Peyer's patch (tissue), 4 donors: ENCODE measurements at regions not wholly inside any gene's neighbourhood (a gene's known extent, or its start where the extent isn't known, plus 50 kb on each side); places are given as distances from the start of the nearest gene placed in this dataset.

ENCODE experiments used
- DNase-seq, 3 donors: peaks; one replicate each; pipeline ENCODE4 v3.0.0-alpha.2; 2017 to 2019
- H3K27ac ChIP-seq, 4 donors: fragments of 200-600 bp; sonication (generic); one replicate each; pipeline ENCODE4 v1.5.1; 2016 to 2019
- H3K27me3 ChIP-seq, 2 donors: fragments of 200-600 bp; sonication (generic); one replicate each; pipeline ENCODE4 v1.5.1; 2019
- H3K36me3 ChIP-seq, 3 donors: fragments of 200-600 bp; sonication (generic); one replicate each; pipeline ENCODE4 v1.5.1; 2016 to 2019
- H3K4me1 ChIP-seq, 4 donors: fragments of 200-600 bp; sonication (generic); one replicate each; pipeline ENCODE4 v1.5.1; 2016 to 2019
- H3K4me3 ChIP-seq, 4 donors: fragments of 200-600 bp; sonication (generic); 1 replicate in 3 of 4; 2 replicates in 1 of 4; pipeline ENCODE4 v1.5.1; 2016 to 2019; ENCODE audit warnings: mild to moderate bottlenecking in 1 of 4
- H3K9me3 ChIP-seq, 4 donors: fragments of 200-600 bp; sonication (generic); one replicate each; pipeline ENCODE4 v1.5.1; 2016 to 2019; ENCODE audit warnings: mild to moderate bottlenecking in 1 of 4
- CTCF ChIP-seq, 6 experiments: fragments of 450-650 bp in 4 of 6; fragments of 200-600 bp in 2 of 6; sonication (generic) in 1 of 6; IDR thresholded peaks; one replicate each; pipeline ENCODE4 v1.5.1; 2017 to 2019; ENCODE audit warnings: antibody characterized with exemption in 6 of 6, mild to moderate bottlenecking in 3 of 6, moderate library complexity in 1 of 6
- POLR2A ChIP-seq, 2 donors: fragments of 450-650 bp; IDR thresholded peaks; one replicate each; pipeline ENCODE4 v1.5.1; 2017; ENCODE audit warnings: antibody characterized with exemption in 2 of 2, mild to moderate bottlenecking in 2 of 2, moderate library complexity in 2 of 2

DNA sequence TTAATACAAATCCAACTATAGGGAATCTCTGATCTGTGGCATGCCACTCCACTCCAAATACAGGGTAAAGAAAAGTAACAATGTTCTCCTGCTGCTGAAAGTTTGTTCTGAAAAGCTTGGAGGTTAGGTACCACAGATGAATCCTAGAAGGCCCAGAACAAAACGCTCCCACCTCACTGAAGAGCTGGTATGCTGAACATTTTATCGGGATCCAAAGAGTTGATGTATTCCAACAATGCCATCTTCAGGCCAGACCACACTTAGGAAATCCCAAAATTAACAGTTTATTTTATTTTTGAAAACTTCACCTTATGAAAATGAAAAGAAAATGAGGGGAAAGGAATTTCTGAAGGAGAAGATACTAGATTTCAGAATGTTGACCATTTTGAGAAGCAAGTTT lies 145.1 kb upstream of the CDH19 start:
- Histone ChIP-seq H3K27ac (no peak overlapping the region), H3K4me3 (no peak overlapping the region), H3K27me3 (no peaks in the 10 kb centered on the region), H3K9me3 (no peaks in the 10 kb centered on the region), H3K4me1 (no peaks in the 10 kb centered on the region), H3K36me3 (no peaks in the 10 kb centered on the region)
- no peak for DNase-seq
- TF ChIP-seq POLR2A (IDR thresholded peaks at IDR 0.05) = no peak
- peak in 1 of 6 experiments; percentile 23 for TF ChIP-seq CTCF (IDR thresholded peaks at IDR 0.05)

DNA sequence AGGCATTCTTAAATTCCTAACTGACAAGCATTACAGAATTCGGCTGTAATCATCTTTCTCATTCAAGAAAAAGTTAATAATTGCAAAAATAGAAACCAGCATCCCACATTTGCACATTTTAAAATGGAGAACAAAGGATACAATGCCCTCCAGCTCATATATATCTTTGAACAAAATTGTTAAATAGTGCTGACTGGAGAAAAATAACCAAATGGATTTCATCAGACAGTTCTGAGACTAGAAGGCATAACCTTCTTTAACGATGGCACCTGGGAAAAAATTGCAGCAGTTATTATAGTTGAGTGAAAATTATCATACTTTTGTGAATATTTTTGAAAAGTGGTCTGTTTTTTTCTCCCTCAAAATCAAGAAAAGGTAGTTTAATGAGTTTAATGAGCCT lies 138.9 kb upstream of the CDH19 start:
- no peak for TF ChIP-seq CTCF (IDR thresholded peaks at IDR 0.05)
- no peak for TF ChIP-seq POLR2A (IDR thresholded peaks at IDR 0.05)
- Histone ChIP-seq H3K4me3 (no peak overlapping the region), H3K36me3 (no peaks in the 10 kb centered on the region), H3K27me3 (no peaks in the 10 kb centered on the region), H3K27ac (no peak overlapping the region), H3K4me1 (no peaks in the 10 kb centered on the region), H3K9me3 (no peaks in the 10 kb centered on the region)
- DNase-seq = no peak

DNA sequence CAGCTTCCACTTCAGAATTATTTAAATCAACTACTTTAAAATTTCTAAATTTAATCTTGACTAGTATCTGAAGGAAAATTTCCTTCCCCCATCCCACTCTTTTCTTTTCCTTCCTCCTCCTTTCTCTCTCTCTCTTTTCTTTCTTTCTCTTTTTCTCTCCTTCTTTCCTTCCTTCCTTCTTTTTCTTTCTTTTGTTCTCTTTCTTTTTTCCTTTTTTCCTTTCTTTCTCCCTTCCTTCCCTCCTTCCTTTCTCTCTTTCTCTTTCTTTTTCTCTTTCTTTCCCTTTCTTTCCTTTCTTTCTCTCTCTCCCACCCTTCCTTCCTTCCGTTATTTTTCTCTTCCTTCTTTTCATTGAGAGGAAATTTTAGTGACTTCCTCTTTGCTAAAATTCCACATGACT lies 132.0 kb upstream of the CDH19 start:
- Histone ChIP-seq H3K4me3 (no peak overlapping the region), H3K36me3 (no peaks in the 10 kb centered on the region), H3K27me3 (no peaks in the 10 kb centered on the region), H3K4me1 (no peaks in the 10 kb centered on the region), H3K9me3 (peaks cover 0 to 3% (median 0%) of the 10 kb centered on the region in 4 donors), H3K27ac (no peak overlapping the region)
- TF ChIP-seq POLR2A (IDR thresholded peaks at IDR 0.05) (no peak), CTCF (IDR thresholded peaks at IDR 0.05) (no peak)
- no peak for DNase-seq

- Histone ChIP-seq H3K9me3 (peaks cover 0 to 3% (median 0%) of the 10 kb centered on the region in 4 donors), H3K4me3 (no peak overlapping the region), H3K4me1 (no peaks in the 10 kb centered on the region), H3K27me3 (no peaks in the 10 kb centered on the region), H3K36me3 (no peaks in the 10 kb centered on the region), H3K27ac (no peak overlapping the region)
- no peak for DNase-seq
- TF ChIP-seq CTCF (IDR thresholded peaks at IDR 0.05) = no peak
- TF ChIP-seq POLR2A (IDR thresholded peaks at IDR 0.05) = no peak
Observed at GRCh38 chr18:66734451-66734850, 130.6 kb upstream of the CDH19 start.

DNA sequence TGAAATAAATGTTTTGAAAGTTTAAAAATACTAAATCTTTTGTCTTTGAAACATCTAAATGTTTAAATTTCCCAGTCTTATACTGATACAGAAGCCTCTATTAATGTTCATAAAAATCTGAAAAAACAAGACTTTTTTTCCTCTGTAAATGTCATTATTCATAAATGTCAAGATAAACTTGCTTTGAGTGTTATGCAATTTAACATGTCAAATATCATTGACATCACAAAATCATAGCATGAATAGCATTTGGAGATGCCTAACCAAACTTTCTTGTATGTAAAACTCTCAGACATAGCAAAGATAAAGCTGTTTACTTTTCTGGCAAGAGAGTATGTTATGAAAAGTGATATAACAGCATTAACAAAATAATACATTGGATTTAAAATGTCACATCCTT lies 128.0 kb upstream of the CDH19 start:
- Histone ChIP-seq H3K4me3 (no peak overlapping the region), H3K27me3 (no peaks in the 10 kb centered on the region), H3K9me3 (peaks cover 0 to 3% (median 0%) of the 10 kb centered on the region in 4 donors), H3K4me1 (no peaks in the 10 kb centered on the region), H3K27ac (no peak overlapping the region), H3K36me3 (no peaks in the 10 kb centered on the region)
- TF ChIP-seq POLR2A (IDR thresholded peaks at IDR 0.05) (no peak), CTCF (IDR thresholded peaks at IDR 0.05) (no peak)
- no peak for DNase-seq
